ENCODE measurements at regions not wholly inside any gene's neighbourhood (a gene's known extent, or its start where the extent isn't known, plus 50 kb on each side); places are given as distances from the start of the nearest gene placed in this dataset.

- TF ChIP-seq MAX (IDR thresholded peaks at IDR 0.05) (no peak), CEBPB (IDR thresholded peaks at IDR 0.05) (no peak), REST (IDR thresholded peaks at IDR 0.05; ENCODE audit: low read depth) (no peak), ZBTB7A (IDR thresholded peaks at IDR 0.05; ENCODE audit: low read depth) (no peak), USF1 (IDR thresholded peaks at IDR 0.05) (no peak), RAD21 (IDR thresholded peaks at IDR 0.05; ENCODE audit: low read depth) (no peak), TEAD4 (IDR thresholded peaks at IDR 0.05) (no peak), EP300 (IDR thresholded peaks at IDR 0.05; ENCODE audit: borderline replicate concordance) (no peak), NFIC (IDR thresholded peaks at IDR 0.05) (no peak), EGR1 (IDR thresholded peaks at IDR 0.05) (no peak), YY1 (IDR thresholded peaks at IDR 0.05; ENCODE audit: low read depth) (no peak), TAF1 (IDR thresholded peaks at IDR 0.05; ENCODE audit: low read depth) (no peak), CREB1 (IDR thresholded peaks at IDR 0.05; ENCODE audit: low read depth) (no peak)
Observed at GRCh38 chr10:81662837-81663236, 212.2 kb upstream of the NRG3 start.

- TF ChIP-seq EGR1 (IDR thresholded peaks at IDR 0.05) (no peak), USF1 (IDR thresholded peaks at IDR 0.05) (no peak), CEBPB (IDR thresholded peaks at IDR 0.05) (no peak), EP300 (IDR thresholded peaks at IDR 0.05; ENCODE audit: borderline replicate concordance) (no peak), MAX (IDR thresholded peaks at IDR 0.05) (no peak), YY1 (IDR thresholded peaks at IDR 0.05; ENCODE audit: low read depth) (no peak), TAF1 (IDR thresholded peaks at IDR 0.05; ENCODE audit: low read depth) (no peak)
Observed at GRCh38 chr10:81674941-81675340, 200.1 kb upstream of the NRG3 start.

- TF ChIP-seq EP300 (IDR thresholded peaks at IDR 0.05; ENCODE audit: borderline replicate concordance): no peak
- TF ChIP-seq EGR1 (IDR thresholded peaks at IDR 0.05): no peak
- no peak for TF ChIP-seq TCF12 (IDR thresholded peaks at IDR 0.05; ENCODE audit: low read depth)
- no peak for TF ChIP-seq RAD21 (IDR thresholded peaks at IDR 0.05; ENCODE audit: low read depth)
- no peak for TF ChIP-seq ZBTB7A (IDR thresholded peaks at IDR 0.05; ENCODE audit: low read depth)
- no peak for TF ChIP-seq NFIC (IDR thresholded peaks at IDR 0.05)
- no peak for TF ChIP-seq MAX (IDR thresholded peaks at IDR 0.05)
- no peak for TF ChIP-seq CREB1 (IDR thresholded peaks at IDR 0.05; ENCODE audit: low read depth)
- no peak for TF ChIP-seq TAF1 (IDR thresholded peaks at IDR 0.05; ENCODE audit: low read depth)
- TF ChIP-seq TEAD4 (IDR thresholded peaks at IDR 0.05): no peak
- TF ChIP-seq FOXM1 (IDR thresholded peaks at IDR 0.05; ENCODE audit: borderline replicate concordance, low read depth): no peak
- no peak for TF ChIP-seq USF1 (IDR thresholded peaks at IDR 0.05)
- TF ChIP-seq REST (IDR thresholded peaks at IDR 0.05; ENCODE audit: low read depth): no peak
- TF ChIP-seq CEBPB (IDR thresholded peaks at IDR 0.05): no peak
- TF ChIP-seq YY1 (IDR thresholded peaks at IDR 0.05; ENCODE audit: low read depth): no peak
Observed at GRCh38 chr10:81679291-81679690, 195.7 kb upstream of the NRG3 start.

GRCh38 chr10:81680359-81680758 lies 194.6 kb upstream of the NRG3 start:
- no peak for TF ChIP-seq ZBTB7A (IDR thresholded peaks at IDR 0.05; ENCODE audit: low read depth)
- TF ChIP-seq TAF1 (IDR thresholded peaks at IDR 0.05; ENCODE audit: low read depth): no peak
- no peak for TF ChIP-seq RAD21 (IDR thresholded peaks at IDR 0.05; ENCODE audit: low read depth)
- no peak for TF ChIP-seq CEBPB (IDR thresholded peaks at IDR 0.05)
- no peak for TF ChIP-seq REST (IDR thresholded peaks at IDR 0.05; ENCODE audit: low read depth)

Data from Ishikawa (cell line).